Choroid plexus epithelial cell (primary cell): ENCODE measurements at regions not wholly inside any gene's neighbourhood (a gene's known extent, or its start where the extent isn't known, plus 50 kb on each side); places are given as distances from the start of the nearest gene placed in this dataset.

Experiments used
- DNase-seq: peaks from one replicate; pipeline ENCODE4 v3.0.0-alpha.2; 2010; ENCODE audit warnings: low read depth
- H3K4me3 ChIP-seq: 2 replicates; pipeline ENCODE4 v1.5.1; 2011; ENCODE audit warnings: low read depth, mild to moderate bottlenecking, control low read depth, low read length, moderate library complexity
- TF ChIP-seq, protein P1 (sequence below): conservative IDR thresholded peaks from 2 replicates; pipeline ENCODE4 v1.5.1; 2011; ENCODE audit warnings: low read depth, mild to moderate bottlenecking, control low read depth, inconsistent platforms, low read length, moderate library complexity

GRCh38 chr12:25691865-25692114 is 138.7 kb upstream of the LMNTD1 start:
- TF ChIP-seq, protein P1, sequence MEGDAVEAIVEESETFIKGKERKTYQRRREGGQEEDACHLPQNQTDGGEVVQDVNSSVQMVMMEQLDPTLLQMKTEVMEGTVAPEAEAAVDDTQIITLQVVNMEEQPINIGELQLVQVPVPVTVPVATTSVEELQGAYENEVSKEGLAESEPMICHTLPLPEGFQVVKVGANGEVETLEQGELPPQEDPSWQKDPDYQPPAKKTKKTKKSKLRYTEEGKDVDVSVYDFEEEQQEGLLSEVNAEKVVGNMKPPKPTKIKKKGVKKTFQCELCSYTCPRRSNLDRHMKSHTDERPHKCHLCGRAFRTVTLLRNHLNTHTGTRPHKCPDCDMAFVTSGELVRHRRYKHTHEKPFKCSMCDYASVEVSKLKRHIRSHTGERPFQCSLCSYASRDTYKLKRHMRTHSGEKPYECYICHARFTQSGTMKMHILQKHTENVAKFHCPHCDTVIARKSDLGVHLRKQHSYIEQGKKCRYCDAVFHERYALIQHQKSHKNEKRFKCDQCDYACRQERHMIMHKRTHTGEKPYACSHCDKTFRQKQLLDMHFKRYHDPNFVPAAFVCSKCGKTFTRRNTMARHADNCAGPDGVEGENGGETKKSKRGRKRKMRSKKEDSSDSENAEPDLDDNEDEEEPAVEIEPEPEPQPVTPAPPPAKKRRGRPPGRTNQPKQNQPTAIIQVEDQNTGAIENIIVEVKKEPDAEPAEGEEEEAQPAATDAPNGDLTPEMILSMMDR = no peak

GRCh38 chr12:25692115-25693035 is 139.3 kb upstream of the LMNTD1 start:
- no peak overlapping the region for H3K4me3 ChIP-seq
- TF ChIP-seq, protein P1 = peak; percentile 3
- peak; percentile 92 for DNase-seq

More at GRCh38 chr12:25691865-25692114, 138.7 kb upstream of the LMNTD1 start:
- no peak for DNase-seq
- no peak overlapping the region for H3K4me3 ChIP-seq

DNA sequence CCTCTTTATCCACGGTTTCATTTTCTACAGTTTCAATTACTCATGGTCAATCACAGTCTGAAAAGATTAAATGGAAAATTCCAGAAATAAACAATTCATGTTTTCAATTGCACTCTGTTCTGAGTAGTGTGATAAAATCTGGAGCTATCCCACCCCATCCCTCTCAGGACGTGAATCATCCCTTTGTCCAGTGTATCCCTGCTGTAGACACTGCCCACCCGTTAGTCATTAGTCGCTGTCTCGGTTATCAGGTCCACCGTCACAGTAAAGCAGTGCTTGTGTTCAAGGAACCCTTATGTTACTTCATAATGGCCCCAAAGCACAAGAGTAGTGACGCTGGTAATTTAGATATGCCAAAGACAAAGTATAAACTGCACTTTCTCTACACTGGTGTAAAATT is 141.0 kb upstream of the LMNTD1 start:
- peak overlapping the region; percentile 18 for H3K4me3 ChIP-seq
- DNase-seq = peak; percentile 75
- TF ChIP-seq, protein P1 = no peak

GRCh38 chr12:25695574-25695973 is 142.5 kb upstream of the LMNTD1 start:
- H3K4me3 ChIP-seq = no peak overlapping the region
- DNase-seq = no peak
- TF ChIP-seq, protein P1 = no peak

GRCh38 chr12:25698772-25699171 is 145.7 kb upstream of the LMNTD1 start:
- DNase-seq = peak; percentile 48
- H3K4me3 ChIP-seq = no peak overlapping the region
- TF ChIP-seq, protein P1 = no peak

- TF ChIP-seq, protein P1 = no peak
- DNase-seq = peak; percentile 70
- no peak overlapping the region for H3K4me3 ChIP-seq
Measured at GRCh38 chr12:25699454-25699853, 146.4 kb upstream of the LMNTD1 start.

- TF ChIP-seq, protein P1 = no peak
- peak; percentile 95 for DNase-seq
Measured at GRCh38 chr12:25701290-25701689, 148.2 kb upstream of the LMNTD1 start.

More at GRCh38 chr12:25701290-25701689, 148.2 kb upstream of the LMNTD1 start:
- H3K4me3 ChIP-seq = no peak overlapping the region
